OCI-LY1 (cell line): ENCODE measurements at regions not wholly inside any gene's neighbourhood (a gene's known extent, or its start where the extent isn't known, plus 50 kb on each side); places are given as distances from the start of the nearest gene placed in this dataset.

Experiments used
- H2AFZ ChIP-seq: fragments of 200-600 bp; sonication (generic), shearing (Covaris generic); 2 replicates; pipeline ENCODE4 v1.6.0; 2014; ENCODE audit warnings: antibody characterized with exemption, mild to moderate bottlenecking, low read length
- H3F3A ChIP-seq: fragments of 200-600 bp; sonication (generic), shearing (Covaris generic); 2 replicates; pipeline ENCODE4 v1.6.0; 2014; ENCODE audit warnings: mild to moderate bottlenecking, antibody characterized with exemption, low read length, moderate library complexity; ENCODE audit not compliant: insufficient read depth
- H3K27ac ChIP-seq: fragments of 200-600 bp; sonication (generic); 2 replicates; pipeline ENCODE4 v1.5.1; 2014; ENCODE audit warnings: low read length, mixed run types, mild to moderate bottlenecking, low read depth; ENCODE audit not compliant: poor library complexity, severe bottlenecking
- H3K27me3 ChIP-seq: fragments of 200-600 bp; sonication (generic); 2 replicates; pipeline ENCODE4 v1.6.0; 2014; ENCODE audit warnings: antibody characterized with exemption, mild to moderate bottlenecking, low read length, moderate library complexity; ENCODE audit not compliant: insufficient read depth
- H3K36me3 ChIP-seq: fragments of 200-600 bp; sonication (generic); 2 replicates; pipeline ENCODE4 v1.6.1; 2014; ENCODE audit warnings: mild to moderate bottlenecking, antibody characterized with exemption, low read length, moderate library complexity, mixed read lengths; ENCODE audit not compliant: insufficient read depth
- H3K4me1 ChIP-seq: fragments of 200-600 bp; sonication (generic); 2 replicates; pipeline ENCODE4 v1.5.1; 2014; ENCODE audit warnings: mild to moderate bottlenecking, low read length, moderate library complexity; ENCODE audit not compliant: insufficient read depth, severe bottlenecking
- H3K4me2 ChIP-seq: fragments of 200-600 bp; sonication (generic), shearing (Covaris generic); 2 replicates; pipeline ENCODE4 v1.6.1; 2014; ENCODE audit warnings: low read length
- H3K4me3 ChIP-seq: fragments of 200-600 bp; sonication (generic); 2 replicates; pipeline ENCODE4 v1.5.1; 2014; ENCODE audit warnings: low read length, low read depth, mild to moderate bottlenecking, mixed read lengths; ENCODE audit not compliant: poor library complexity, severe bottlenecking
- H3K79me2 ChIP-seq: fragments of 200-600 bp; shearing (Covaris generic); 2 replicates; pipeline ENCODE4 v1.6.1; 2016; ENCODE audit warnings: mixed run types, low read length, mixed read lengths; ENCODE audit not compliant: insufficient read depth
- H3K9ac ChIP-seq: fragments of 200-600 bp; sonication (generic), shearing (Covaris generic); 2 replicates; pipeline ENCODE4 v1.6.1; 2014; ENCODE audit warnings: mild to moderate bottlenecking, low read length, mixed read lengths
- H3K9me2 ChIP-seq: fragments of 200-600 bp; sonication (generic), shearing (Covaris generic); 2 replicates; pipeline ENCODE4 v1.6.1; 2014; ENCODE audit warnings: low read depth, mild to moderate bottlenecking, low read length, mixed read lengths
- H3K9me3 ChIP-seq: fragments of 200-600 bp; shearing (Covaris generic); 2 replicates; pipeline ENCODE4 v1.6.1; 2014; ENCODE audit warnings: low read length, mixed read lengths
- H4K20me1 ChIP-seq: fragments of 200-600 bp; sonication (generic), shearing (Covaris generic); 2 replicates; pipeline ENCODE4 v1.6.0; 2016; ENCODE audit warnings: mild to moderate bottlenecking, low read length; ENCODE audit not compliant: insufficient read depth
- CTCF ChIP-seq: fragments of 200-600 bp; sonication (generic), shearing (Covaris generic); IDR thresholded peaks from 2 replicates; pipeline ENCODE4 v1.5.1; 2017; ENCODE audit warnings: mild to moderate bottlenecking, antibody characterized with exemption, low read length, moderate library complexity, mixed read lengths
- EZH2 ChIP-seq: fragments of 200-600 bp; sonication (generic), shearing (Covaris generic); IDR thresholded peaks from 2 replicates; pipeline ENCODE4 v1.8.0; 2017; ENCODE audit warnings: borderline replicate concordance, mixed run types, mild to moderate bottlenecking, antibody characterized with exemption, low read length, moderate library complexity, mixed read lengths

GRCh38 chr18:52287151-52287550, 52.8 kb upstream of the DCC start:
- TF ChIP-seq CTCF = no peak
- no peak for TF ChIP-seq EZH2
- Histone ChIP-seq H3K9ac (no peak overlapping the region), H4K20me1 (no peaks in the 10 kb centered on the region), H3K4me2 (no peak overlapping the region), H3K4me1 (no peaks in the 10 kb centered on the region), H3K27ac (no peak overlapping the region), H2AFZ (no peak overlapping the region), H3K36me3 (no peaks in the 10 kb centered on the region), H3F3A (no peaks in the 10 kb centered on the region), H3K4me3 (no peak overlapping the region), H3K9me2 (no peaks in the 10 kb centered on the region), H3K27me3 (no peaks in the 10 kb centered on the region), H3K9me3 (no peaks in the 10 kb centered on the region), H3K79me2 (no peaks in the 10 kb centered on the region)

DNA sequence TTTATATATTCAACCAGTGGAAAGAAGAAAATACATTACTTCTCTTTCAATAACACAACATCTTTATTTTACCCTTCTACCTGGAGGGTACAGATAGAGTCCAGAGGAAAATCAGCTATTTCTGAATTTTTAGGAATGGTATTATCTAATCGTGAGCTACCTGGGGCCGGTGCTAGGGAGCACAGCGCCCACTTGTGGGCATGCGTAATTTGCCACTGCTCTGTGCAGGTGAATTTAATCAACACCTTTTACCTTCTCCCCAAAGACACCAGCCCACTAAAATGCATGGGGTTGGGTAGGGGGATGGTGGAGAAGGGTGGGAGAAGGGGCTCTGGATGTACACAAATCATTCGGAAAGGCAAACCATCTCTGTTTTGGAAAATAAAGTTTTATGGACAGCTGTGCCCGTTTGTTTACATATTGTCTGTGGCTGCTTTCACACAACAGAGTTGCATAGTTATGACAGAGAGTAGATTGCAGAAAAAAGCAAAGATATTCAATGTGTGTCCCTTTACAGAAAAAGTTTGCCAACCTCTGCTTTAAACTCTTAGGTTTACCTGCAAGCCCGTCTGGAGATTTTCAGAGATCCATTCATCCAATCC, 51.5 kb upstream of the DCC start:
- Histone ChIP-seq H3K4me1 (no peaks in the 10 kb centered on the region), H2AFZ (no peak overlapping the region), H3K36me3 (no peaks in the 10 kb centered on the region), H3K4me2 (no peak overlapping the region), H3K9me2 (no peaks in the 10 kb centered on the region), H3F3A (no peaks in the 10 kb centered on the region), H3K27me3 (no peaks in the 10 kb centered on the region), H3K79me2 (no peaks in the 10 kb centered on the region), H3K4me3 (no peak overlapping the region), H3K27ac (no peak overlapping the region), H3K9ac (no peak overlapping the region), H3K9me3 (no peaks in the 10 kb centered on the region), H4K20me1 (no peaks in the 10 kb centered on the region)
- TF ChIP-seq CTCF (peak; percentile 85), EZH2 (no peak)

DNA sequence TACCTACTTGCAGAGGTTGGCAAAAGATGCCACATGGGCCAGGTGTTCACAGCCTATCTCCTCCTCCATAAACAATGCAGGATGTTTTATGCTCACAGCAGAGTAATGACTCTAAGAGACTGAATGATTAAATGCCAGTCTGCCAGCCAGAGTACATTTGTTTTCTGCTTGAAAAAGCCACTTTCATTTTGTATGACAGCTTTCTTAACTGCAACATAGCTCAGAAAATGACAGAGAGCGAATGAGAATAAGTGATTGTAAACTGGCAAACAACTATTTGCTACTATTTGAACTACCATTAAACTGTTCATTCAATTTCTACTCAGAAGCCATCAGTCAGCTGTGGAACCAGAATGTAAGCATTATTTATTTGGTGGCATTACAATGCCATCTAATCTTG, 50.6 kb upstream of the DCC start:
- Histone ChIP-seq H3K27me3 (no peaks in the 10 kb centered on the region), H3K27ac (no peak overlapping the region), H3F3A (no peaks in the 10 kb centered on the region), H3K9me3 (no peaks in the 10 kb centered on the region), H3K9ac (no peak overlapping the region), H3K9me2 (no peaks in the 10 kb centered on the region; the same call in 1 of the 2 replicates), H4K20me1 (no peaks in the 10 kb centered on the region), H3K36me3 (no peaks in the 10 kb centered on the region), H3K4me1 (no peaks in the 10 kb centered on the region), H2AFZ (no peak overlapping the region), H3K4me2 (no peak overlapping the region), H3K4me3 (no peak overlapping the region), H3K79me2 (no peaks in the 10 kb centered on the region)
- TF ChIP-seq CTCF = no peak
